ENCODE measurements at regions not wholly inside any gene's neighbourhood (a gene's known extent, or its start where the extent isn't known, plus 50 kb on each side); places are given as distances from the start of the nearest gene placed in this dataset.

DNA sequence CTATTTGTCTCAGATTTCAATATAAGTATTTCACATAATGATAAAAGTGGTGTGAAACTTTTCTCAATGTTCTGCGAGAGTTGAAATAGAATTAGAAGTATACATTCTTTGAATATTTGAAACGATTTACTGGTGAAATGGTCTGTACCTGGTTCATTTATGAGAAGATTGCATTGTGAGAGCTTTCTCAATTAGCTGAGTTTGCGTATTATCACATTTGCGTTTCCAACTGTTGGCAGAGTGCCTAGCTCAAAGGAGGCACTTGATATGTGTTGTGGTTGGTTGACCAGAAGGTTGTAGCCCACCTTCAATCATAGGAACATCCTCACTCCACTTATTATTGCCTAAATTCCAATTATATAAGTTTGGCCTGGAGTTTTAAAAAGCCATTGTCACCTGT, 58.8 kb upstream of the EXOC2 start:
- DNase-seq = no peak

DNA sequence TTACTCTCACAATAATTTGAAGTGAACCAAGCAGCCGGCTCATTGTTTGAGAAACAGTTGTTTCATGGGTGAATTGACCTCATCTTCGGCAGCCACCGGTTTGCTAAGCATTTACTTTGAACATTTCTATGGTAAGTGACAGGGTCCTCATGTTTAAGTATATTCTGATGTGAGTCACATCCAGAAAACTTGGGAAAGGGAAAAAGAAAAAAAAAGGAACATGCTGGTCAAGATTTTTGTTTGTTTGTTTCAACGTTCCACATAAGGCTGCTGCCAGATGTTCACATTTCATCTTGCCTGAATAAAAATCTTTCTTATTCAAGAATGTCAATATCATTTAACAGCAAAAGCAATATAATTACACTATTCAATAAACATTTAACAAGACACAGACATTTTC, 55.0 kb upstream of the EXOC2 start:
- DNase-seq = no peak

DNA sequence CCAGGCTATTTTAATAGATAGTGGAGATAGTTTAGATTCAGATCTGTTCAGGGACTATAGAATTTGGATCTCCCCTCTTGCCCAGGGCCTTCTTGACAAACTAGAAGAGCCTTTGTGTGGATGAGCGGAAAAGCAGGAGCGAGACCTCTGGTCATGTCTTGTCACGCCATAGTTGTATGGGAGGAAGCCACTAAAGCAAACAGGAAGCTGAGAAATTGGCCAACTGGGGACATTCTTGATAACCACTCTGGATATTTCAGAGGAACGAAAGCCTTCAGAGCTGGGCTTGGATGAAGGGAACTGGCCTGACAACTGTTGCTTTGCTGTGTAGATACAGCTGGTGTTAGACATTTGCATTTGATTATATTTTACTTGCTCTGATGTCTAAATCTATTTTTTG, 54.1 kb upstream of the EXOC2 start:
- no peak for DNase-seq

DNA sequence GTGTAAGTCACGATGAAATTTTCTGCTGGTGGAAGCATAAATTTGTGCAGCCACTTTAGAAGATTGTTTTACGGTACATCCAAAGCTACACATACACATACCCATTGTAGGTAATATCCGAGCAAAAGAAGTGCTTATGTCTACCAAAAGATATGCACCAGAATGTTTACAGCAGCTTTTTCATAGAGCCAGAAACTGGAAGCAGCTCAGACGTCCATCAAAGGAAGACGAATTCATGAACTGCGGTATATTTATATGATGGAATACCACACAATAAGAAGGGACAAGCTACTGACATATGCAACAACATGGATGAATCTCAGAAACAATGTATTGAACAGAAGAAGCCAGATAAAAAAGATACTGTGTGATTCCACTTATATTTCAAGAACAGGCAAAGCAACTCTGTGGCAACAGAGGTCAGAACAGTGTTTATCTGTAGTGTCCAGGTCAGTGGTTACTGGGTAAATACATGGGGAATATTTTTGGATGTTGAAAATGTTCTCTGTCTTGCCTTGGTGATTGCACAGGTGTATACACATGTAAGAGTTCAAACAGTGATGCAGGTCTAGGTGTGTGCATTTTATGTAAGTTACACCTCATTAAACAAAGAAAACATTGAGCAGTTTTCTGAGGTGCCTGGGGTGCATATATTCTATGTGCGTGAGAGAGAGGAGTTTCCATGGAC, 51.9 kb upstream of the EXOC2 start:
- no peak for DNase-seq

DNA sequence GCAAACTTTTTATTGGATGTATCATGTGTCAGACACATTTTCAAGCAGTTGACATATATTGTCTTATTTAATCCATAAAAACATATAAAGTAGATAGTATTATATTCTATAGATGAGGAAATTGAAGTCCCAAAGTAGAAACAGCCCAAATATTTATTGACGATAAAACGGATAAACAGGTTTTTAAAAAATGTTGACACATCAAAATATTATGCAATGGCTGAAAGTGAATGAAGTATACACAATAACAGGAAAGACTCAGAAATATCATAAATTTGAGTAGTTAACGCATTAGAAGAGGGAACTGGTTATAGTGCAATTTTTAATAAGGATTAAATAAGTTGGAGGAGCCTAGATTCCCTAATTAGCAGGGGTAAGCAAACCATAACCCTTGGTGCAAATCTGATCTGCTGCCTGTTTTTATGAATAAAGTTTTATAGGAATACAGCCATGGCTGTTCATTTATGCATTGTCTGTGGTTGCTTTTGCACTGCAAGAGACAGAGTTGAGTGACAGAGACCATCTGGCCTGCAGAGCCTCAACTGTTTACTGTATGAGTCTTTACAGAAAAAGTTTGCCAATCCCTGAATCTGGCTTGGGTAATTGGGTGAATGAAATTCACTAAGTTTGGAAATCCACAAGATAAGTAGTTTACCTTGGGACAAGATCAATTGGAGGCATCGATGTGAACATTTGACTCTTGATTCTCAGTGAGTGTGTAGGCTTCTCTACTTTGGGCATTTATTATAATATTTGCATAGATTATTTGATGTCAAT, 50.6 kb upstream of the EXOC2 start:
- DNase-seq = no peak
